A673 (cell line): ENCODE measurements at regions not wholly inside any gene's neighbourhood (a gene's known extent, or its start where the extent isn't known, plus 50 kb on each side); places are given as distances from the start of the nearest gene placed in this dataset.

Experiments
- BruUV-seq: library from RNA; stranded (reverse); fragments of 400-500 nt; replicated peaks from 2 replicates; lab custom pipeline; 2021; lab: Mats Ljungman, UMichigan
- CTCF ChIA-PET: fragments of 300-600 bp; sonication (Branson Sonifier 250); formaldehyde crosslinking; loops from one replicate; lab custom pipeline; 2022; ENCODE audit warnings: antibody characterized with exemption; lab: Charles Lee
- POLR2A ChIA-PET: fragments of 300-600 bp; sonication (Branson Sonifier 250); formaldehyde crosslinking; loops from one replicate; lab custom pipeline; 2022; ENCODE audit warnings: antibody characterized with exemption; ENCODE audit not compliant: low non-redundant PET; lab: Charles Lee
- DNase-seq: peaks from one replicate; pipeline ENCODE4 v3.0.0-alpha.2; 2015; ENCODE audit warnings: low spot score
- H3K27ac ChIP-seq: fragments of 200-600 bp; sonication (generic); 2 replicates; pipeline ENCODE4 v1.5.1; 2016; ENCODE audit warnings: mixed run types, low read depth, mild to moderate bottlenecking, mixed read lengths, antibody characterized with exemption, low read length; ENCODE audit not compliant: poor library complexity, severe bottlenecking
- H3K27me3 ChIP-seq: fragments of 200-600 bp; sonication (generic); replicated peaks from 2 replicates; pipeline ENCODE4 v1.6.1; 2017; ENCODE audit warnings: mixed run types, low read depth, mild to moderate bottlenecking, mixed read lengths, antibody characterized with exemption, low read length; ENCODE audit not compliant: insufficient read depth, poor library complexity
- H3K36me3 ChIP-seq: fragments of 200-600 bp; sonication (generic); 2 replicates; pipeline ENCODE4 v1.6.1; 2016; ENCODE audit warnings: mixed run types, mild to moderate bottlenecking, mixed read lengths, antibody characterized with exemption, low read length; ENCODE audit not compliant: insufficient read depth, poor library complexity, severe bottlenecking
- H3K4me1 ChIP-seq: fragments of 200-600 bp; sonication (generic); 2 replicates; pipeline ENCODE4 v1.6.1; 2017; ENCODE audit warnings: mixed run types, mild to moderate bottlenecking, mixed read lengths, antibody characterized with exemption, low read length; ENCODE audit not compliant: insufficient read depth, poor library complexity, severe bottlenecking
- H3K4me3 ChIP-seq: fragments of 200-600 bp; sonication (generic); 2 replicates; pipeline ENCODE4 v1.5.1; 2016; ENCODE audit warnings: low read depth, mixed run types, mild to moderate bottlenecking, mixed read lengths, low read length; ENCODE audit not compliant: poor library complexity, severe bottlenecking
- H3K9me3 ChIP-seq: fragments of 200-600 bp; sonication (generic); 2 replicates; pipeline ENCODE4 v1.6.1; 2016; ENCODE audit warnings: mixed run types, low read depth, mild to moderate bottlenecking, mixed read lengths, antibody characterized with exemption, low read length; ENCODE audit not compliant: poor library complexity, severe bottlenecking
- EZH2 ChIP-seq: fragments of 200-600 bp; sonication (generic); IDR thresholded peaks from 2 replicates; pipeline ENCODE4 v1.6.1; 2017; ENCODE audit warnings: borderline replicate concordance, low read depth, mild to moderate bottlenecking, mixed read lengths, antibody characterized with exemption, low read length; ENCODE audit not compliant: poor library complexity, severe bottlenecking
- intact Hi-C: fragments of 100-400 bp; cut with micrococcal nuclease; formaldehyde crosslinking; loops from one replicate; pipeline ENCODE4 v1.10.0; 2022; ENCODE audit not compliant: unreplicated experiment
- TF ChIP-seq, protein P1 (sequence below): fragments of 300-800, 200-600 bp; sonication (generic); conservative IDR thresholded peaks from 2 replicates; pipeline ENCODE4 v1.5.1; 2017; ENCODE audit warnings: low read depth, mild to moderate bottlenecking, antibody characterized with exemption, low read length, moderate library complexity, mixed read lengths

GRCh38 chr9:24413651-24414050 lies 132.0 kb downstream of the IZUMO3 start:
- ChIA-PET POLR2A (no interaction called here), CTCF (no interaction called here)
- Histone ChIP-seq H3K27me3 (no peaks in the 10 kb centered on the region), H3K36me3 (no peaks in the 10 kb centered on the region), H3K27ac (no peak overlapping the region), H3K9me3 (no peaks in the 10 kb centered on the region), H3K4me3 (no peak overlapping the region), H3K4me1 (no peaks in the 10 kb centered on the region)
- TF ChIP-seq, protein P1, sequence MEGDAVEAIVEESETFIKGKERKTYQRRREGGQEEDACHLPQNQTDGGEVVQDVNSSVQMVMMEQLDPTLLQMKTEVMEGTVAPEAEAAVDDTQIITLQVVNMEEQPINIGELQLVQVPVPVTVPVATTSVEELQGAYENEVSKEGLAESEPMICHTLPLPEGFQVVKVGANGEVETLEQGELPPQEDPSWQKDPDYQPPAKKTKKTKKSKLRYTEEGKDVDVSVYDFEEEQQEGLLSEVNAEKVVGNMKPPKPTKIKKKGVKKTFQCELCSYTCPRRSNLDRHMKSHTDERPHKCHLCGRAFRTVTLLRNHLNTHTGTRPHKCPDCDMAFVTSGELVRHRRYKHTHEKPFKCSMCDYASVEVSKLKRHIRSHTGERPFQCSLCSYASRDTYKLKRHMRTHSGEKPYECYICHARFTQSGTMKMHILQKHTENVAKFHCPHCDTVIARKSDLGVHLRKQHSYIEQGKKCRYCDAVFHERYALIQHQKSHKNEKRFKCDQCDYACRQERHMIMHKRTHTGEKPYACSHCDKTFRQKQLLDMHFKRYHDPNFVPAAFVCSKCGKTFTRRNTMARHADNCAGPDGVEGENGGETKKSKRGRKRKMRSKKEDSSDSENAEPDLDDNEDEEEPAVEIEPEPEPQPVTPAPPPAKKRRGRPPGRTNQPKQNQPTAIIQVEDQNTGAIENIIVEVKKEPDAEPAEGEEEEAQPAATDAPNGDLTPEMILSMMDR, result no peak
- TF ChIP-seq EZH2, result no peak
- DNase-seq, result no peak
- intact Hi-C loops, result no loop called here
- BruUV-seq, result no TSS peak

DNA sequence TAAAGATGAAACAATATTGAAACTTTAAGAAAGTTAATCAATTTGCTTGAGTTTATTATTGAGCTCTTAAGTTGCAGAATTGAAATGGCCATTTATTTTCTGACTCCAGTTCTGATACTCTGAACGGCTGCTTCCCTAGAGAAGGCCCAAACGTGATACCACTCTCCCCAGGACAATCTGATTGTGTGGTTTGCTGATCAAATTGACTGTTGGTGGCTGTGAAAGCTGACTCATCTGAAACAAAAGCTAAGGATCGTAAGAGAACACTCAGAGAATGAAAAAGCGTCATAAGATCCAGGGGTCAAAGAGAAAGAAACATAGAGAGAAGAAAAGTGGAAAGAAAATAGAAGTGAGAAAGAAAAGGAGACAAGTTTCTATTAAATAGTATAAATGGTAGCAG lies 147.2 kb downstream of the IZUMO3 start:
- H3K27me3 ChIP-seq, result no peaks in the 10 kb centered on the region
- intact Hi-C loops, result no loop called here
- H3K9me3 ChIP-seq, result no peaks in the 10 kb centered on the region
- no peak for DNase-seq
- H3K36me3 ChIP-seq, result no peaks in the 10 kb centered on the region
- no peaks in the 10 kb centered on the region for H3K4me1 ChIP-seq
- TF ChIP-seq EZH2, result no peak
- TF ChIP-seq, protein P1, result no peak
- ChIA-PET POLR2A (no interaction called here), CTCF (no interaction called here)
- H3K4me3 ChIP-seq, result no peak overlapping the region
- H3K27ac ChIP-seq, result no peak overlapping the region
- no TSS peak for BruUV-seq

GRCh38 chr9:24391095-24391494 lies 154.6 kb downstream of the IZUMO3 start:
- CTCF ChIA-PET, result no interaction called here
- H3K27ac ChIP-seq, result no peak overlapping the region
- H3K36me3 ChIP-seq, result no peaks in the 10 kb centered on the region
- no peak overlapping the region for H3K4me3 ChIP-seq
- H3K27me3 ChIP-seq, result no peaks in the 10 kb centered on the region
- no peaks in the 10 kb centered on the region for H3K9me3 ChIP-seq
- POLR2A ChIA-PET, result no interaction called here
- intact Hi-C loops, result no loop called here
- DNase-seq, result no peak
- BruUV-seq, result no TSS peak
- TF ChIP-seq EZH2, result no peak
- TF ChIP-seq, protein P1, result no peak
- H3K4me1 ChIP-seq, result no peaks in the 10 kb centered on the region
